Right renal cortex interstitium (tissue), 3 donors: ENCODE measurements at regions not wholly inside any gene's neighbourhood (a gene's known extent, or its start where the extent isn't known, plus 50 kb on each side); places are given as distances from the start of the nearest gene placed in this dataset.

Experiments
- DNase-seq, 3 donors: peaks; one replicate each; pipeline ENCODE4 v3.0.0-alpha.2; 2013; ENCODE audit warnings: low read depth in 3 of 3, low spot score in 2 of 3

- no peak for DNase-seq
Observed at GRCh38 chr12:94789510-94790225, 139.3 kb upstream of the TMCC3 start.

- no peak for DNase-seq
Observed at GRCh38 chr12:94788298-94788697, 137.9 kb upstream of the TMCC3 start.

- no peak for DNase-seq
Observed at GRCh38 chr12:94786906-94787305, 136.5 kb upstream of the TMCC3 start.

DNA sequence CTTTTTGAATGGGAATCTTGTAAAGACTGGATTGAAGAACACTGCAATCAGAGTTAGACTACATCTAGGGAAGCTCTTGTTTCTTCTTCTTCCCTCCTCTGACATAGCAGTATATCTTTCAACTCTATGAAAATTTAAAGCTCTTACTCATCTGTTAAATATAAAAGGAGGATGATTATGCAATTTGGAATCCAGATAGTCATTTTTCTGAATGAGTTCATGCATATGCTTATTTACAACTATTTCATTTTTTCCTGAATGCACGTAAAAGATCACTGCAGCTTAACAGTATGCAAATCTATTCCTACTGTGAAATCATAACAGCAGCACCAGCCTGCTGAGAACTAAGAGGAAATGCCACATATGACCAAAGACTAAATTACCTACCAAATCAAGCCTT lies 133.5 kb upstream of the TMCC3 start:
- no peak for DNase-seq

- no peak for DNase-seq
Observed at GRCh38 chr12:94783343-94783742, 133.0 kb upstream of the TMCC3 start.

DNA sequence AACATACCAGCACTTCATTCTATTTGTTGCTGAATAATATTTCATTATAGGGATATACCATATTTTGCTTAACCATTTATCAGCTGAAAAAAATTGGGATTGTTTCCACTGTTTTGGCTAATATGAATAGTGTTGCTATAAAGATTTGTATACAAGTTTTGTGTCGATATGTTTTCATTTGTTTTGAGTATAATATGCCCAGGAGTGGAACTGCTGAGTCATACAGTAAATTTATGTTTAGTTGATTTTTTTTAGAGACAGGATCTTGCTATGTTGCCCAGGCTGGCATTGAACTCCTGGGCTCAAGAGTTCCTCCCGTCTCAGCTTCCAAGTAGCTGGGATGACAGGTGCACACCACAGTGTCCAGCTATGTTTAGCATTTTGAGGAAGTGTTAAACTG lies 131.5 kb upstream of the TMCC3 start:
- DNase-seq = no peak

GRCh38 chr12:94779485-94779884 lies 129.1 kb upstream of the TMCC3 start:
- no peak for DNase-seq

GRCh38 chr12:94777936-94778335 lies 127.6 kb upstream of the TMCC3 start:
- no peak for DNase-seq

GRCh38 chr12:94775710-94776109 lies 125.4 kb upstream of the TMCC3 start:
- no peak for DNase-seq

GRCh38 chr12:94771741-94772140 lies 121.4 kb upstream of the TMCC3 start:
- DNase-seq = no peak

GRCh38 chr12:94771199-94771598 lies 120.8 kb upstream of the TMCC3 start:
- DNase-seq = no peak

- no peak for DNase-seq
Observed at GRCh38 chr12:94770791-94771190, 120.4 kb upstream of the TMCC3 start.

DNA sequence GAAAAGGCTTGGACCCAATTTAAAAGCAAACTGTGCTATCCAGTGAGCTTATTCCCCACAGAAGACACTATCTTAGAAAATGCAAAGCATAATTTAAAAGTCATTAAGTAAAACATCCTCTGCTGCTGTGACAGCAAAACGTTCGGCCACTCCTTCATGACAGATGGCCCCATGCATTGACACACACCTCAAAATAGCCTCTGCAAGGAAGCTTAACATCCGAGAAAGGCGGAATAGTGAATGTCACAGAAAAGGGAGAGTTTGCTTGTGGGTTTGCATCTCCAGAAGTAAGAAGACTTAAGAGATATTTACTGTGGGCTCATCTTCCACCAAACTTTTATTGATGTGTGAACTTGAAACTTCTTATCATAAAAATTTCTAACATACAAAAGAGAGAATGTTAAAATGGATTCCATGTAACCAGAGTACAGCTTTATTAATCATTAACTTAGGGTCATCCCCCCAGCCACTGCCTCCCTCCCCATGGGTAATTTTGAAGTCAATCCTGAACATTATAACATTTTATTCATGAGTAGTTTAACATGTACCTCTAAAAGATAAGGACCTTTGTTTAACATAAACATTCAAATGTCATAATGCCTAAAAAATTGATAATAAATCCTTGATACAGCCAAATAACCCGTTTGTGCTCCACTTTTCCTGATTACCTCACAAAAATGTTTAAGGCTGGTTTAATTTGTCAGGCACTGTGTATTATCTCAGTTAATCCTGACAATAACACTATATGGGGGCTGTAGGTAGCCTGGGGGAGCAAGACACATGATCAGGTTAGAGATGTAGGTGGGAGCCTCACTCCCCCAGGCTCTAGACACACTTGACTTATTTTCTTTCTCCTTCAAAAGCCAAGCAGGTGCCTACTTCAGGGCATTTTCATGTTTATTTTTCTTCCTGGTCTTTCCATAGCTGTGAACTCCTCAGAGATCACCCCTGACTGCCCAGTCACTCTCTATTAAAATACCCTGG lies 119.7 kb upstream of the TMCC3 start:
- no peak for DNase-seq

DNA sequence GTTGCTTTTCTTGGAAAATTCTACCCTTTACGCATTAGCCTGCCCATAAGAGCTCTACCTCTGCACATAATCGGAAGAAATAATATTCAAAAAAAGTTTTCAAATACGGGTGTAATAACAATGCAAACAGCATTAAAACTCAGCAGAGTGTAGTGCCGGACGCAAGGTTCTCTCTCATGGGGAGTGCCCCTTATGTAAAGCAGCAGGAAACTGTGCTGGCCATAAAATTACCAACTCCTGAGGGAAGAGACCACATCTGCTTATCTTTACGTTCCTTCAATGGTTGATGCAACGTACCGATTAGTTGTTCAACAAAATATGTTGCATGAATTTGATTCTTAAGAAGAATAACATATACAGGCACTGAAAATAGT lies 118.7 kb upstream of the TMCC3 start:
- no peak for DNase-seq

- no peak for DNase-seq
Observed at GRCh38 chr12:94768398-94769046, 118.2 kb upstream of the TMCC3 start.

DNA sequence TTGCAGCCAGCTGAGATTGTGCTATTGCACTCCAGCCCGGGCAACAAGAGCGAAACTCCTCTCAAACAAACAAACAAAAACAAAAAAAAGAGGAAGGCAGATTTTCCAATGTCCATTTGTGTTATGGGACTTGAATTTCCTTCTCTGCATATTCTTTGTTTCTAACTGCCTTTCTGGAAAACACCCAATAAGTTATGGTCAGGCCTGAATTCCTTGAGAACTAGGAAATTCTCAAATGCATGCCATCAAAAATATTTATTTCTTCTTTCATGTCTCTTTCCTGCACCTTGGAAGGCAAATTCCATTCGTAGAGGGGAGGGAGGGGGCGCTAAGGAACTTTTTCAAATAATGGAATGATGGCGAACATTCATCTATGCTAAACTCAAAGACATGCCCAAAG lies 117.6 kb upstream of the TMCC3 start:
- no peak for DNase-seq

DNA sequence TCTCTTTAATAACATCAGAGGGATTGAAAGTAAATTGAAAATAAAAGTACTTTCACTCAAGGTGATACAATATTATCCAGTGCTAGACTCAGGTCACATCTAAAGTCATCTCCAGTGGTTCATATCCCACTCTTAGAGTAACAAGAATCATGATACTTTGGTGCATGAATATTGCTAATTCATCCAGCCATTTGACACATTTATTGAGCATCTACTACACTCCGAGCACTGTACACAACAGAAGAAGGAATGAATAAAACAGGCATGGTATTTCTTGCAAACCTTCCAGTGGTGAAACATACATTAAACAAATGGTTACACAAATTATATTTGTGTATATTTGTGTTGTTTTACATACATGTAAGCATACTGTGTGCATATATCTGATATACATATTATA lies 116.0 kb upstream of the TMCC3 start:
- no peak for DNase-seq

- no peak for DNase-seq
Observed at GRCh38 chr12:94763462-94763861, 113.1 kb upstream of the TMCC3 start.

DNA sequence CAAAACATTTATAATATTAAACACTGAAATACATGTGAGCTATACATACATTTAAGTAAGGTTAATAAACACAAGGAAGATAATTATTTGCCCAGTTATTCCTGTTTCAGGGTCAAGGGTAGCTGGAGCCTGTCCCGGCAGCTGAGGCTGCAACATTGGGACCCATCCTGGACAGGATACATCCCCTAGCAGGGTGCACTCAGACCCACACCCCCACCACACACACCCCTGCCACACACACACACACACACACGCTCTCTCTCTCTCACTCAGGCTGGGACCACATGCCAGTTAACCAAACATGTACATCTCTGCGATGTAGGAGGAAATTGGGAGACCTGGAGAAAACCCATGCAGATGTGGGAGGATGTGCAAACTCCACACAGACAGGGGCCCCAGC lies 112.6 kb upstream of the TMCC3 start:
- DNase-seq = no peak

- DNase-seq = no peak
Observed at GRCh38 chr12:94762259-94762942, 112.0 kb upstream of the TMCC3 start.

DNA sequence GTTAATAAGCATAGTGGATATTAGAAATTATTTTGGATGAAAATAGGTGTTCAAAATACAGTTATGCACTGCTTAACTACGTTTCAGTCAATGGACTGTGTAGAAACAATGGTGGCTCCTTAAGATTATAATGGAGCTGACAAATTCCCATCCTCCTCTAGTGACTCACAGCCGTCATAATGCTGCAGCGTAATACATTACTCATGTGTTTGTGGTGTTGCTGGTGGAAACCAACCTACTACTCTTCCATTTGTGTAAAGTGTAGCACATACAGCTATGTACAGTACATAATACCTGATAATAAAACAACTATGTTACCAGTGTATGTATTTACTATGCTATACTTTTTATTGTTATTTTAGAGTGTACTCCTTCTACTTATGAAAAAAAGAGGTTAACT lies 111.2 kb upstream of the TMCC3 start:
- DNase-seq = no peak
